ENCODE measurements at regions not wholly inside any gene's neighbourhood (a gene's known extent, or its start where the extent isn't known, plus 50 kb on each side); places are given as distances from the start of the nearest gene placed in this dataset.

DNA sequence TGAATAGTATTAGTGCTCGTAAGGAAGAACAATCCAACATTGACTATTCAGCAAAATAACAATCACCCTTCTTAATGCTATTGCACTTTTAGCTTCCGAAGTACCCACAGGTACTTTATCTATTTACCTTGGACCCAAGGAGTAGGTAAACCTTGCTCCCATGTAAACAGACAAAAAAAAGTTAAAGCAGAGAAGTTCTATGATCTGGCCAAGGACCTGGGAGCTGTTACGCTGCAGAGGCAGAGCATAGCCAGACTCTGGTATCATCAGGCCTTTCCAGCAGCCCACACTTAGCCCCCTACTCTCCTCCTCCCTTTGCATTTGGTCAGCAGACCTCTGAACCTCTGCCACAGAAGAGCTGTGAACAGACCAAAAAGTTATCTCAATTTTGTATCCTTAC lies 130.3 kb upstream of the TPM1 start:
- no peak overlapping the region for H3K27ac Mint-ChIP-seq
- ATAC-seq (ENCODE audit: low read depth) (no peak), DNase-seq (no peak)
- intact Hi-C loops (cut with micrococcal nuclease): no loop called here
- H3K36me3 Mint-ChIP-seq (ENCODE audit: low read depth): no peaks in the 10 kb centered on the region
- CTCF ChIA-PET: no interaction called here
- no peaks in the 10 kb centered on the region for H3K9me3 Mint-ChIP-seq
- H3K27me3 Mint-ChIP-seq: peaks cover 12% of the 10 kb centered on the region
- TF ChIP-seq, protein P1, sequence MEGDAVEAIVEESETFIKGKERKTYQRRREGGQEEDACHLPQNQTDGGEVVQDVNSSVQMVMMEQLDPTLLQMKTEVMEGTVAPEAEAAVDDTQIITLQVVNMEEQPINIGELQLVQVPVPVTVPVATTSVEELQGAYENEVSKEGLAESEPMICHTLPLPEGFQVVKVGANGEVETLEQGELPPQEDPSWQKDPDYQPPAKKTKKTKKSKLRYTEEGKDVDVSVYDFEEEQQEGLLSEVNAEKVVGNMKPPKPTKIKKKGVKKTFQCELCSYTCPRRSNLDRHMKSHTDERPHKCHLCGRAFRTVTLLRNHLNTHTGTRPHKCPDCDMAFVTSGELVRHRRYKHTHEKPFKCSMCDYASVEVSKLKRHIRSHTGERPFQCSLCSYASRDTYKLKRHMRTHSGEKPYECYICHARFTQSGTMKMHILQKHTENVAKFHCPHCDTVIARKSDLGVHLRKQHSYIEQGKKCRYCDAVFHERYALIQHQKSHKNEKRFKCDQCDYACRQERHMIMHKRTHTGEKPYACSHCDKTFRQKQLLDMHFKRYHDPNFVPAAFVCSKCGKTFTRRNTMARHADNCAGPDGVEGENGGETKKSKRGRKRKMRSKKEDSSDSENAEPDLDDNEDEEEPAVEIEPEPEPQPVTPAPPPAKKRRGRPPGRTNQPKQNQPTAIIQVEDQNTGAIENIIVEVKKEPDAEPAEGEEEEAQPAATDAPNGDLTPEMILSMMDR (IDR thresholded peaks at IDR 0.05): no peak
- POLR2A ChIA-PET: no interaction called here
- no peaks in the 10 kb centered on the region for H3K4me1 Mint-ChIP-seq
- no peak overlapping the region for H3K4me3 Mint-ChIP-seq

DNA sequence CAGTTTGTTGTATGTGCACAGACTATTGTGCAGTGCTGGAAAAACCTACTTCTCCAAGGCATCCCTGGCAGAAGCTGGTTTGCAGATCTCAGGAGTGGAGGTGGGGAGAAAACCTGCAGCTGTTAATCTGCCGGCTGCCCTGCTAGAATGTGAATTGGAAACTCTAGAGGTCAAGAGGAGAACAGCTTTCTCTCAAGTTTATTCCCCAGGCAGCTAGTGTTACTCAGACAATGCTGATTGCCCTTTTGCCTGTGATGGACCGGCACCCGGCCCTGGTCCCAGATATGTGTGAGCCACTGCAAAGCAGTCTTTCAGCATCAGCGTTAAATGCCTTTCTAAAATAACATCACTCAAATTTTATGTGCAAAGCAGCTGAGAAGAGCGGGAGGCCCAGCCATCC lies 129.7 kb upstream of the TPM1 start:
- DNase-seq: no peak

DNA sequence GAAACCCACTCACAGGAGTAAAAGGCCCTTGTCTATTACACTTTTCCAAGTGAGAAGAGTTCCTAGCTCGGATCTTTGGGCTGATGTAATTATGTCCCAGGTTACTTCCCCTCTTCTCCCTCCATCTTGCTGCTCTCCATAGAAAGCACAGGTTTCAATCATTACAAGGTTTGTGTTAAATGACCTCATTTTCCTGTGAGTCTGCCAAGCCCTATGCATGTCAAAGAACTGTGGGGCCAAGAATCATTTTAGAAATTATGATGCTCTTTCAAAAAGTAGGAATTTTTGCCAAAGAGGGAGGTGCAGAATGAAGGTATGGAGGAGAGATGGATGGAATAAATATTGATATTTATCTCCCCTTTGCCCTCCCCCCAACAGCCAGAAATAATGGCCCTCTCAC lies 129.3 kb upstream of the TPM1 start:
- TF ChIP-seq, protein P1 (IDR thresholded peaks at IDR 0.05): no peak
- Mint-ChIP-seq H3K36me3 (ENCODE audit: low read depth) (no peaks in the 10 kb centered on the region), H3K9me3 (no peaks in the 10 kb centered on the region), H3K4me1 (no peaks in the 10 kb centered on the region), H3K4me3 (no peak overlapping the region), H3K27ac (no peak overlapping the region), H3K27me3 (peaks cover 15% of the 10 kb centered on the region)
- ChIA-PET POLR2A (no interaction called here), CTCF (no interaction called here)
- ATAC-seq (ENCODE audit: low read depth) (no peak), DNase-seq (no peak)
- intact Hi-C loops (cut with micrococcal nuclease): no loop called here

More for the DNA sequence above, 129.7 kb upstream of the TPM1 start:
- POLR2A ChIA-PET: no interaction called here
- intact Hi-C loops (cut with micrococcal nuclease): no loop called here
- TF ChIP-seq, protein P1 (IDR thresholded peaks at IDR 0.05): no peak
- no peak overlapping the region for H3K27ac Mint-ChIP-seq
- peaks cover 14% of the 10 kb centered on the region for H3K27me3 Mint-ChIP-seq
- no peak for ATAC-seq (ENCODE audit: low read depth)
- H3K36me3 Mint-ChIP-seq (ENCODE audit: low read depth): no peaks in the 10 kb centered on the region
- no peaks in the 10 kb centered on the region for H3K9me3 Mint-ChIP-seq
- H3K4me1 Mint-ChIP-seq: no peaks in the 10 kb centered on the region
- no peak overlapping the region for H3K4me3 Mint-ChIP-seq
- CTCF ChIA-PET: no interaction called here

DNA sequence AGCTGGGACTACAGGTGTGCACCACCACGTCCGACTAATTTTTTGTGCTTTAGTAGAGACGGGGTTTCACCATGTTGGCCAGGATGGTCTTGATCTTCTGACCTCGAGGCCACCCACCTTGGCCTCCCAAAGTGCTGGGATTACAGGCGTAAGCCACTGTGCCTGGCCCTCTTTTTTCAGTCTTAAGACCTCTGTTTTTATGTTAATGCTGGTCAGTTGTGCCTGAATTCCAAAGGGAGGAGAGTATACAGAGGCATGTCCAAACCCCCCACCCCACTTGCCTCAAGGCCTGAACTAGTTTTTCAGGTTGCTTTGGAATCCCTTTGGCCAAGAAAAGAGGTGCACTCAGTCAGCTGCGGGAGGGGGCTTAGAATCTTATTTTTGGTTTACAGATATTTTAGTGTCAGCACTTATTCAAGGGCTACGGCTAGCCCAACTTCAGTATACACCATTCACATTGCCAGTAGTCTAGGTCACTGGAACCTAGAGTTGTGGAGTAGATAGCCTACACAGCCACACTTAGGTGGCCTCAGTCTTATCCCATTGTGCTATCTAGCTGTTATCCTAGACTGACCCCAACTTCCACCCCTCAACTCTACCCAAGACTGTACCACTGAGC lies 128.0 kb upstream of the TPM1 start:
- H3K27ac Mint-ChIP-seq: no peak overlapping the region
- H3K27me3 Mint-ChIP-seq: peaks cover 13% of the 10 kb centered on the region
- TF ChIP-seq, protein P1 (IDR thresholded peaks at IDR 0.05): no peak
- no peak overlapping the region for H3K4me3 Mint-ChIP-seq
- intact Hi-C loops (cut with micrococcal nuclease): no loop called here
- H3K9me3 Mint-ChIP-seq: no peaks in the 10 kb centered on the region
- DNase-seq: no peak
- ChIA-PET CTCF (no interaction called here), POLR2A (no interaction called here)
- no peak for ATAC-seq (ENCODE audit: low read depth)
- H3K36me3 Mint-ChIP-seq (ENCODE audit: low read depth): no peaks in the 10 kb centered on the region
- no peaks in the 10 kb centered on the region for H3K4me1 Mint-ChIP-seq

DNA sequence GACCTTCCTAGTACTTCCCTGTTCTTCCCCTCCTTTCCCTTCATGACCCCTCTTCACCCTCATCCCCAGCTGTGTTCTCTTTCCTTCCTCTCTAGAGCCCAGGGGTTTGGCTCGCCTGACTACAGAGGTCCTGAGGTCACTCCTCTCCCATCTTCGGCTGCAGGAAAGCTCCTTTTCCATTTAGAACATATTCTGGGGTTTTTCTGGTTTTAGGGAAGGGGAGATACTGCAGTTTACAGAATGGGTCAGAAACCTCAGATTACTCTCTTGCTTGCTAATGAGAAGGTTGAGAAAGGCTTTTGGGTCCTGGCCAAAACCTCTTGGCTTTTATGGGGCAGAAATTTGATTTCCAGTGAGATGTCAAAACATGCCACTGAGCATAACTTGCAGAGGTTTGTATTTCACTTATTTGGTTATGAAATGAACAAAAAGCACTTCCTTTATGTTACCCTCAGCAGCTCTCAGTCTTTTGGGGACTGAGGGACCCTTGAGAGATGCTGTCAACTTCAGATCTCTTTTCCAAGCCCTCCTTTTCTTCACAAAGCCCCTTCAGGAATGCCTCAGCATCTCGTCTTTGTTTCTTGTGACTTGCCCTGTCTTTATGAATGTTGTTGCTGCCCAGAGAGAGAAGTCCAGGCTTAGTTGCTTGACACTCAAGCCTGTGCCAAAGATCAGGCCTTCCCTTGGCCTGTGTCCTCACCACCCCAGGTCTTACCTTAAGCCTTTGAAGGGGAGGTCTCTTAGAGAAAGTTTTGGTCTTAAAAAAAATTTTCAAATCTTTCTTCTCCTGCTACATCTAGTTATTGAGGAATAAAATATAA lies 121.7 kb upstream of the TPM1 start:
- POLR2A ChIA-PET: no interaction called here
- H3K4me3 Mint-ChIP-seq: no peak overlapping the region
- ATAC-seq (ENCODE audit: low read depth): no peak
- DNase-seq: no peak
- H3K9me3 Mint-ChIP-seq: no peaks in the 10 kb centered on the region
- H3K27me3 Mint-ChIP-seq: peaks cover 12% of the 10 kb centered on the region
- intact Hi-C loops (cut with micrococcal nuclease): no loop called here
- TF ChIP-seq, protein P1 (IDR thresholded peaks at IDR 0.05): no peak
- H3K36me3 Mint-ChIP-seq (ENCODE audit: low read depth): no peaks in the 10 kb centered on the region
- H3K27ac Mint-ChIP-seq: no peak overlapping the region
- CTCF ChIA-PET: no interaction called here
- no peaks in the 10 kb centered on the region for H3K4me1 Mint-ChIP-seq
